ENCODE measurements at regions not wholly inside any gene's neighbourhood (a gene's known extent, or its start where the extent isn't known, plus 50 kb on each side); places are given as distances from the start of the nearest gene placed in this dataset.

DNA sequence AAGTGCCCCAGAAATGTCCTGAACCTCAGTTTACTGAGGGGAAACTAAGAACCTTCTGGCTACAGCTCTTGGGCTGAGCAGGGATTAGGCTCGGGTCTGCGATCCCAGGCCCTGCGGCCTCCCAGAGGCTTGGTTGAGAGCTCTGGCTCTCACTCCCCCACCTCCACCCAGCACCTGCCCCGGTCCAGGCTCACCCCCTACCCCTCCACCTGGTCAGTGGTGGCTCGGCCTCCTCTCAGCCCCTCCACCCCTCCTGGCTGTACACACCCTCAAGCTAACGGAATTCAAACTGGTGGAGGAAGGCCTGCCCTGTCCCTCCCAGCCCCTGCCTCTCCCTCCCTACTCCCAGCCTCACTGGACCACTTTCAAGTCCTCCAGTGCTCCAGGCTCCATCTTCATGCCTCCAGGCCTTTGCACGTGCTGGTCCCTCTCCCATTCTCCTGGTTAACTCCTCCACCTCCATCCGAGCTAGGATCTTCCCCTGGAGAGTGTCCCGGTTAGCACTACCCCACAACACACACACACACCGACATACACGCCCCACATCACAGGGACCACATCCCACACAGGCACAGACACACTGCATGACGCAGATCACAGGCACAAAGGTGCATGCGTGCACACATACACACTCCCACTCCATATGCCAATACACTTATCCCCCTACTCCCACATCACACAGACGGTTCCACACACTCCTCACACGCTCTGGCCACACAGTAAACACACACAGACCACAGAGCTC is 130.9 kb downstream of the C9orf50 start:
- peak overlapping the region; percentile 96 to 100 (median 100) for H3K27ac ChIP-seq
- H3K4me3 ChIP-seq: peak overlapping the region; percentile 52 to 59 (median 54)
- H3K36me3 ChIP-seq: peaks cover 0 to 5% (median 1%) of the 10 kb centered on the region in 4 donors
- TF ChIP-seq POLR2A (IDR thresholded peaks at IDR 0.05) (no peak), POLR2AphosphoS5 (IDR thresholded peaks at IDR 0.05) (no peak), EP300 (IDR thresholded peaks at IDR 0.05) (no peak)
- TF ChIP-seq, protein P1, sequence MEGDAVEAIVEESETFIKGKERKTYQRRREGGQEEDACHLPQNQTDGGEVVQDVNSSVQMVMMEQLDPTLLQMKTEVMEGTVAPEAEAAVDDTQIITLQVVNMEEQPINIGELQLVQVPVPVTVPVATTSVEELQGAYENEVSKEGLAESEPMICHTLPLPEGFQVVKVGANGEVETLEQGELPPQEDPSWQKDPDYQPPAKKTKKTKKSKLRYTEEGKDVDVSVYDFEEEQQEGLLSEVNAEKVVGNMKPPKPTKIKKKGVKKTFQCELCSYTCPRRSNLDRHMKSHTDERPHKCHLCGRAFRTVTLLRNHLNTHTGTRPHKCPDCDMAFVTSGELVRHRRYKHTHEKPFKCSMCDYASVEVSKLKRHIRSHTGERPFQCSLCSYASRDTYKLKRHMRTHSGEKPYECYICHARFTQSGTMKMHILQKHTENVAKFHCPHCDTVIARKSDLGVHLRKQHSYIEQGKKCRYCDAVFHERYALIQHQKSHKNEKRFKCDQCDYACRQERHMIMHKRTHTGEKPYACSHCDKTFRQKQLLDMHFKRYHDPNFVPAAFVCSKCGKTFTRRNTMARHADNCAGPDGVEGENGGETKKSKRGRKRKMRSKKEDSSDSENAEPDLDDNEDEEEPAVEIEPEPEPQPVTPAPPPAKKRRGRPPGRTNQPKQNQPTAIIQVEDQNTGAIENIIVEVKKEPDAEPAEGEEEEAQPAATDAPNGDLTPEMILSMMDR (IDR thresholded peaks at IDR 0.05): no peak
- H3K4me1 ChIP-seq: peaks cover 79 to 97% (median 88%) of the 10 kb centered on the region in 4 donors
- intact Hi-C loops (cut with DNase I; ENCODE audit: low total_unique reads): loop anchor here (10.0 kb wide), 1 partner anchor 115 kb away; no protein-coding TSS in a partner anchor
- DNase-seq: peak in 1 of 2 donors; percentile 59
- 21 to 38% (median 24%) methylated on average over 15 of the region's 15 CpGs for WGBS, 5 donors
- H3K27me3 ChIP-seq: no peaks in the 10 kb centered on the region
- H3K9me3 ChIP-seq: no peaks in the 10 kb centered on the region

DNA sequence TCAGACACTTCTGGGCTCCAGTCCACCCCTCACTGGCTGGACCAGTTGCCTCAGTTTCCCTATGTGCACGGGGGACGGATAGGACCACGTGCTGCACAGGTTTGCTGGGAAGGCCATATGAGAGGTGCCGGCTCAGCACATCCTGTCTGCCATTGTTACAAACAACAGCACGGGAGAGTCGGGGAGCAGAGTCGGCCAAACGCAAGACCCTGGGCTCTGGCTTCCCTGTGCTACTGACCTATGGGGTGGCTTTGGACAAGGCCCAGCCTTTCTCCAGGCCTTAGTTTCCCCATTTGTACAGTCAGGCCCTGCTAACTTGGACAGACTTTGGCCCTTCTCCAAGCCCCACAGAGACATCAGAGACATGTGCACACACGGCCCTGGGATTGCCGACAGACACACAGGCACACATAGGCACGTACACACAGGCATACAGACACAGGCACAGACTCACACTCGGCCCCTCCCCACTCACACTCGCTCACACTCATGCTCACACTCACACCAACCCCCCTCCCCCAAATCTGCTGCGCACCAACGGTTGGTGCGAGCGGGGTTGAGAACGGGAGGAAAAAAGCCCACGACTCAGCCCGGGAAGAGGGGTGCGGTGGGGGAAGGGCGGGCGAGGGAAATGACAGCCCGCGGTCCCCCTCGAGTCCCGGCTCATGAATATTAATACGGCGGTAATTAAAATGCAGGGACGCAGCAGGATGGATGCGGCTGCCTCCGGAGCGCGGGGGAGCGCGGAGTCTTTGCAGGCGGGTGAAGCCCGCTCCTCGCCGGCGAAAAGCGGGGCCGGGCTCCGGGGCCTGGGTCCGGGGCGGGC is 133.0 kb downstream of the C9orf50 start:
- H3K4me3 ChIP-seq: peak overlapping the region; percentile 52 to 59 (median 54)
- DNase-seq: peak; percentile 49 to 84
- H3K4me1 ChIP-seq: peaks cover 82 to 97% (median 89%) of the 10 kb centered on the region in 4 donors
- no peaks in the 10 kb centered on the region for H3K36me3 ChIP-seq
- 8 to 12% (median 10%) methylated on average over 36 to 46 of the region's 46 CpGs for WGBS, 5 donors
- peak overlapping the region; percentile 96 to 100 (median 100) for H3K27ac ChIP-seq
- no peaks in the 10 kb centered on the region for H3K27me3 ChIP-seq
- no peaks in the 10 kb centered on the region for H3K9me3 ChIP-seq
- TF ChIP-seq POLR2A (IDR thresholded peaks at IDR 0.05) (no peak), POLR2AphosphoS5 (IDR thresholded peaks at IDR 0.05) (no peak), EP300 (IDR thresholded peaks at IDR 0.05) (no peak)
- TF ChIP-seq, protein P1 (IDR thresholded peaks at IDR 0.05): no peak
- intact Hi-C loops (cut with DNase I; ENCODE audit: low total_unique reads): no loop called here

DNA sequence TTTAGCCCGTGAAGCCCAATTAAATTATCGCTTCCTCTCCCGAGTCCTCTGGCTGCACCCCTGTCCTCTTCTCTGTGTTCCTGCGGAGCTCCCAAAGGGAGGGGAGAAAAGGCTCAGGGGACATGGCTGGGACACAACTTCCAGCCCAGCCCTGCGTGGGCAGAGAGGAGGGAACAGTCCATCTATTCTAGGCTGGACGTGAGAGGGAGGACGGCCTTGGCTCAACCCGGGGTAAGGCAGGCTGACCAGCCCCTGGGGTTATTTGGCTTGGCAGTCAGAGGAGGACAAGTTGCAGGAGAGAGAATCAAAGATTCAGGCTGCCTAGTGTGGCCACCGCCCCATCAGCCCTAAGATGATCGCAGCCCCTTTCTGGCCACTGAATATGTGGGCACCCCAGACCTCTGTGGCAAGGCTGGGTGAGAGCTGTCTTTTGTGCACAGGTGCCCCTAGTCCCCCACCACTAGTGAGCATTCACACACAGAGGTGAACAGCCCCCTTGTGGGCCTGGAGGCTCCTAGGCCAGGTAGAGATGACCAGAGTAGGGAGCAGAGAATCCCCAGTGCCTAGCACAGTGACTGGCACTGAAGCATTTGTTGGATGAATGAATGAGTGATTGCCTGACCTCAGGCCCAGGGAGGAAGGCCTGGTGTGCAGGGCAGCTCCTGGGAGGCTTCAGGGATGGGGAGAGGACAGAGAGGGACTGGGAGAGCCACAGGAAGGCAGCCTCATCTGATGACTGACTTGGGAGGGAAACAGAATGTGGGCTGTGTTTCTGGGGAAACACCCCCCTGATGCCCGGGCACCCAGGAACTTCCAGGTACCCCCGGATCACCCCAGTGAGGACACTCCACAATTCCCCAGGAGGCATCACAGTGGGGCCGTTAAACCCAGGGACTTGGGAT is 133.9 kb downstream of the C9orf50 start:
- peak; percentile 59 to 79 for DNase-seq
- Histone ChIP-seq H3K27me3 (no peaks in the 10 kb centered on the region), H3K36me3 (no peaks in the 10 kb centered on the region), H3K27ac (peak overlapping the region; percentile 96 to 100 (median 100)), H3K9me3 (no peaks in the 10 kb centered on the region), H3K4me1 (peaks cover 81 to 93% (median 89%) of the 10 kb centered on the region in 4 donors), H3K4me3 (no peak overlapping the region)
- intact Hi-C loops (cut with DNase I; ENCODE audit: low total_unique reads): no loop called here
- TF ChIP-seq POLR2AphosphoS5 (IDR thresholded peaks at IDR 0.05) (peak in 2 of 3 donors; percentile 52 to 86), POLR2A (IDR thresholded peaks at IDR 0.05) (peak in 2 of 4 donors; percentile 15 to 46), EP300 (IDR thresholded peaks at IDR 0.05) (peak; percentile 89)
- TF ChIP-seq, protein P1 (IDR thresholded peaks at IDR 0.05): no peak
- WGBS, 5 donors: 37 to 52% (median 44%) methylated on average over 9 to 13 of the region's 13 CpGs
